ENCODE measurements at regions not wholly inside any gene's neighbourhood (a gene's known extent, or its start where the extent isn't known, plus 50 kb on each side); places are given as distances from the start of the nearest gene placed in this dataset.

GRCh38 chrX:149284616-149285015 lies 220.5 kb downstream of the IDS start:
- TF ChIP-seq CTCF (IDR thresholded peaks at IDR 0.05) = no peak
- TF ChIP-seq POLR2A (IDR thresholded peaks at IDR 0.05) = no peak

All from thyroid gland (tissue), 4 donors.